H9 (cell line): ENCODE measurements at regions not wholly inside any gene's neighbourhood (a gene's known extent, or its start where the extent isn't known, plus 50 kb on each side); places are given as distances from the start of the nearest gene placed in this dataset.

Experiments
- DNase-seq: peaks from one replicate; pipeline ENCODE4 v3.0.0-alpha.2; 2017
- H2AFZ ChIP-seq: one replicate; pipeline ENCODE4 v1.6.1; 2013; ENCODE audit warnings: mild to moderate bottlenecking, low read length, control low read depth, moderate library complexity
- H2AK5ac ChIP-seq: 2 replicates; pipeline ENCODE4 v1.6.1; 2013; ENCODE audit warnings: low read length, control low read depth, mixed read lengths; ENCODE audit not compliant: insufficient read length
- H2BK120ac ChIP-seq: one replicate; pipeline ENCODE4 v1.6.1; 2013; ENCODE audit warnings: low read depth, mild to moderate bottlenecking, low read length, control low read depth, inconsistent platforms; ENCODE audit not compliant: poor library complexity, severe bottlenecking
- H2BK12ac ChIP-seq: 2 replicates; pipeline ENCODE4 v1.6.1; 2013; ENCODE audit warnings: low read length, control low read depth, mixed read lengths, low read depth; ENCODE audit not compliant: insufficient read length
- H2BK15ac ChIP-seq: 2 replicates; pipeline ENCODE4 v1.6.1; 2013; ENCODE audit warnings: low read depth, low read length, control low read depth
- H2BK20ac ChIP-seq: one replicate; pipeline ENCODE4 v1.6.1; 2013; ENCODE audit warnings: low read depth, mild to moderate bottlenecking, low read length, control low read depth, inconsistent platforms; ENCODE audit not compliant: poor library complexity, severe bottlenecking
- H2BK5ac ChIP-seq: 2 replicates; pipeline ENCODE4 v1.6.1; 2013; ENCODE audit warnings: low read length, control low read depth, mixed read lengths; ENCODE audit not compliant: insufficient read length
- H3K14ac ChIP-seq: 2 replicates; pipeline ENCODE4 v1.6.1; 2013; ENCODE audit warnings: low read length, control low read depth; ENCODE audit not compliant: insufficient read depth
- H3K18ac ChIP-seq: 2 replicates; pipeline ENCODE4 v1.6.1; 2013; ENCODE audit warnings: low read depth, mild to moderate bottlenecking, mixed read lengths, low read length, control low read depth; ENCODE audit not compliant: insufficient read length
- H3K23ac ChIP-seq: 2 replicates; pipeline ENCODE4 v1.6.1; 2013; ENCODE audit warnings: low read length, control low read depth, mixed read lengths, low read depth; ENCODE audit not compliant: insufficient read length
- H3K23me2 ChIP-seq: 2 replicates; pipeline ENCODE4 v1.6.1; 2013; ENCODE audit warnings: low read depth, mild to moderate bottlenecking, mixed read lengths, low read length, control low read depth; ENCODE audit not compliant: insufficient read length, poor library complexity, severe bottlenecking
- H3K27ac ChIP-seq: 2 replicates; pipeline ENCODE4 v1.5.1; 2013; ENCODE audit warnings: low read length, control low read depth, mixed read lengths, low read depth; ENCODE audit not compliant: insufficient read length
- H3K27me3 ChIP-seq: 2 replicates; pipeline ENCODE4 v1.6.1; 2013; ENCODE audit warnings: low read length, control low read depth, inconsistent platforms; ENCODE audit not compliant: insufficient read depth
- H3K4ac ChIP-seq: 2 replicates; pipeline ENCODE4 v1.6.1; 2013; ENCODE audit warnings: low read depth, mild to moderate bottlenecking, control low read depth, inconsistent platforms, low read length, moderate library complexity
- H3K4me1 ChIP-seq: 2 replicates; pipeline ENCODE4 v1.6.1; 2013; ENCODE audit warnings: low read length, control low read depth, inconsistent platforms; ENCODE audit not compliant: insufficient read depth
- H3K4me2 ChIP-seq: 2 replicates; pipeline ENCODE4 v1.6.1; 2013; ENCODE audit warnings: low read length, control low read depth, mixed read lengths; ENCODE audit not compliant: insufficient read length, insufficient read depth
- H3K56ac ChIP-seq: 2 replicates; pipeline ENCODE4 v1.6.1; 2013; ENCODE audit warnings: low read depth, mild to moderate bottlenecking, mixed read lengths, low read length, control low read depth; ENCODE audit not compliant: insufficient read length
- H3K79me1 ChIP-seq: 2 replicates; pipeline ENCODE4 v1.6.1; 2013; ENCODE audit warnings: low read depth, mild to moderate bottlenecking, moderate library complexity, low read length, control low read depth, inconsistent platforms; ENCODE audit not compliant: insufficient read depth, poor library complexity, severe bottlenecking
- H3K79me2 ChIP-seq: 2 replicates; pipeline ENCODE4 v1.6.1; 2013; ENCODE audit warnings: low read length, control low read depth, inconsistent platforms; ENCODE audit not compliant: insufficient read depth
- H3K9ac ChIP-seq: 2 replicates; pipeline ENCODE4 v1.6.1; 2013; ENCODE audit warnings: low read length, control low read depth, mixed read lengths; ENCODE audit not compliant: insufficient read length; ENCODE audit errors: extremely low read depth
- H3K9me3 ChIP-seq: one replicate; pipeline ENCODE4 v1.6.1; 2013; ENCODE audit warnings: low read depth, low read length, inconsistent platforms; ENCODE audit not compliant: control insufficient read depth
- H3T11ph ChIP-seq: one replicate; pipeline ENCODE4 v1.6.1; 2013; ENCODE audit warnings: mild to moderate bottlenecking, low read length, control low read depth, inconsistent platforms
- H4K20me1 ChIP-seq: one replicate; pipeline ENCODE4 v1.6.1; 2013; ENCODE audit not compliant: control insufficient read depth, insufficient read length, insufficient read depth
- H4K5ac ChIP-seq: 2 replicates; pipeline ENCODE4 v1.6.1; 2013; ENCODE audit warnings: low read depth, mild to moderate bottlenecking, mixed read lengths, low read length, control low read depth; ENCODE audit not compliant: insufficient read length
- H4K8ac ChIP-seq: replicated peaks from 2 replicates; pipeline ENCODE4 v1.6.1; 2013; ENCODE audit warnings: low read length, control low read depth, mixed read lengths, low read depth; ENCODE audit not compliant: insufficient read length
- H4K91ac ChIP-seq: 2 replicates; pipeline ENCODE4 v1.6.1; 2013; ENCODE audit warnings: low read depth, mild to moderate bottlenecking, moderate library complexity, mixed read lengths, low read length, control low read depth; ENCODE audit not compliant: insufficient read length
- H3K27ac Mint-ChIP-seq, 3 experiments: 2 replicates in 2 of 3; 3 replicates in 1 of 3; pipeline ENCODE4 v1.8.0; 2020 to 2021; ENCODE audit warnings: mixed read lengths in 3 of 3, mild to moderate bottlenecking in 1 of 3, moderate library complexity in 1 of 3
- H3K27me3 Mint-ChIP-seq: 2 replicates; pipeline ENCODE4 v1.8.0; 2021; ENCODE audit warnings: low read depth, mild to moderate bottlenecking, moderate library complexity, mixed read lengths
- H3K36me3 Mint-ChIP-seq, 3 experiments: 2 replicates in 2 of 3; 3 replicates in 1 of 3; pipeline ENCODE4 v1.8.0; 2020 to 2021; ENCODE audit warnings: low read depth in 3 of 3, mixed read lengths in 3 of 3; ENCODE audit not compliant: insufficient read depth in 1 of 3
- H3K4me1 Mint-ChIP-seq, 2 experiments: 2 replicates each; pipeline ENCODE4 v1.8.0; 2020; ENCODE audit warnings: mixed read lengths in 2 of 2
- H3K4me3 Mint-ChIP-seq, 2 experiments: 2 replicates in 1 of 2; 3 replicates in 1 of 2; pipeline ENCODE4 v1.8.0; 2020 to 2021; ENCODE audit warnings: mild to moderate bottlenecking in 2 of 2, mixed read lengths in 2 of 2, moderate library complexity in 1 of 2
- H3K9me3 Mint-ChIP-seq, 2 experiments: 2 replicates in 1 of 2; 3 replicates in 1 of 2; pipeline ENCODE4 v1.8.0; 2020; ENCODE audit warnings: mild to moderate bottlenecking in 2 of 2, mixed read lengths in 2 of 2, moderate library complexity in 1 of 2
- CTCF ChIP-seq: fragments of 200-600 bp; sonication (generic); conservative IDR thresholded peaks from 3 replicates; pipeline ENCODE4 v1.8.0; 2021; ENCODE audit warnings: antibody characterized with exemption, mild to moderate bottlenecking
- WGBS: extraction: QIAGEN DNeasy Blood & Tissue Kit; methylation state at CpG from one replicate; pipeline ENCODE4 v1.1.7; 2013; ENCODE audit warnings: missing lambda C conversion rate, low lambda C conversion rate, mixed read lengths; ENCODE audit not compliant: insufficient read length; ENCODE audit errors: extremely low coverage; 5-methylcytosine and 5-hydroxymethylcytosine counted together

DNA sequence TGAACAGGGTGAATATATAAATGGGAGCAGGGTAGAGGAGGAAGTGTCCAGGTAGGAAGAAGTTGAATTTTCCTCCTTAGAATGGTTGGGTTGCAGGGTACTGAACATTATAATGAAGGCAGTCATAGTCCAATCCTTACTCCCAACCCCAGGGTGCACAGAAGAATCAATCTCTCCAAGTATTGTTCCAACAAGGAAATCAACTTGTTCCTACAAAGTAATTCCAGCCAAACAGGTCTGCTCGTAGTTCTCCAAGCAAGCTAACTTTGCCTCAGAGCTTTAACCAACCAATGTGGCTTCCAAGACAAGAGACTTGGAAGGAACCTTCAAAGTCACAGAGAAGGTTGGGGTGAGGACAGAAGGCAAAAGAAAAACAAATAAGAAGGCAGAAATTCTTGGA is 527.2 kb downstream of the MED13L start:
- no peaks in the 10 kb centered on the region for H3K23me2 ChIP-seq
- Mint-ChIP-seq H3K36me3 (no peaks in the 10 kb centered on the region), H3K4me3 (no peak overlapping the region), H3K4me1 (peaks cover 0 to 3% of the 10 kb centered on the region in 2 experiments; a peak in 2 of 4 replicates), H3K27me3 (peaks cover 15% of the 10 kb centered on the region), H3K27ac (no peak overlapping the region), H3K9me3 (no peaks in the 10 kb centered on the region)
- no peak overlapping the region for H4K91ac ChIP-seq
- H2BK20ac ChIP-seq = no peak overlapping the region
- no peaks in the 10 kb centered on the region for H3K79me2 ChIP-seq
- H4K8ac ChIP-seq = no peak overlapping the region
- H3K9ac ChIP-seq = no peak overlapping the region
- H3K56ac ChIP-seq = no peak overlapping the region
- no peaks in the 10 kb centered on the region for H3K9me3 ChIP-seq
- no peak overlapping the region for H4K5ac ChIP-seq
- H2BK5ac ChIP-seq = no peak overlapping the region
- no peaks in the 10 kb centered on the region for H4K20me1 ChIP-seq
- no peak for DNase-seq
- no peak overlapping the region for H3K4ac ChIP-seq
- H3K18ac ChIP-seq = no peak overlapping the region
- H3K23ac ChIP-seq = no peak overlapping the region
- no peak overlapping the region for H2BK120ac ChIP-seq
- no peaks in the 10 kb centered on the region for H3K27me3 ChIP-seq
- H3K27ac ChIP-seq = no peak overlapping the region
- no peak for TF ChIP-seq CTCF
- H2AFZ ChIP-seq = no peak overlapping the region
- H3K4me1 ChIP-seq = no peaks in the 10 kb centered on the region
- H3K79me1 ChIP-seq = no peaks in the 10 kb centered on the region
- H2BK15ac ChIP-seq = no peak overlapping the region
- no peak overlapping the region for H3K14ac ChIP-seq
- no peak overlapping the region for H2AK5ac ChIP-seq
- no peak overlapping the region for H2BK12ac ChIP-seq
- H3T11ph ChIP-seq = no peak overlapping the region
- no CpG with 5 or more reads among the region's 1 CpG for WGBS
- no peak overlapping the region for H3K4me2 ChIP-seq
